22Rv1 (cell line): ENCODE measurements at regions not wholly inside any gene's neighbourhood (a gene's known extent, or its start where the extent isn't known, plus 50 kb on each side); places are given as distances from the start of the nearest gene placed in this dataset.

Experiments used
- ZFX ChIP-seq: fragments of 450-650 bp; IDR thresholded peaks from 2 replicates; pipeline ENCODE4 v1.6.1; 2017; ENCODE audit warnings: antibody characterized with exemption, borderline replicate concordance
- TF ChIP-seq, protein P1 (sequence below): fragments of 450-650 bp; IDR thresholded peaks from 2 replicates; pipeline ENCODE4 v1.5.1; 2017; ENCODE audit warnings: mild to moderate bottlenecking

DNA sequence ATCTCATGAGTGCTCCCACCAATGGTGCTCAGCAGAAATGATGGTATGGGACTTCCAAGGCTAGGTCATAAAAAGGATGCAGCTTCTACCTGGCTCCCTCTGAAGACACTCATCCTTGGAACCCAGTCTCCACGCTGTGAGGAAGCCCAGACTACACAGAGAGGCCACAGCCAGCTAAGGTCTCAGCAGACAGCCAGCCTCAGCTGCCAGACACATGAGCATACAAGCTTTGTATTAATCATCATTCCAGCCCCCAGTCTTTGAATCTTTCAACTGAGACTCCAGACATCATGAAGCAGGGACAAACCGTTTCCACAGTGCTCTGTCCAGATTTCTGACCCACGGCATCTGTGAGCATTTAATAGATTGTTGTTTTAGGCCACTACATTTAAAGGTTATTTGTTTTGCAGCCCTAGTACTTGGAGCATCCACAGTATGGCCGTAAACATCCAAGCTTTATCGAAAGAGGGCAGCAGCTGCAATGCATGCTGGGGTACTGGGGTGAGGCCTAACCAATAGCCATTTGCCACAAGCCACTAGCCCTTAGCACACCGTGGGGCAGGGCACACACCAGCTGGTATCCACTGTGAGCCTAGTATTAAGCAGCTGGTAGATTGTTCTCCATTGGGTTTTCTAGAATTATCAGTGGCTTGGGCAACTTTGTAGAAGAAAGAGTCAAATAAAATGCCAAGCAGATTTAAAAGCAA lies 449.1 kb downstream of the BCOR start:
- TF ChIP-seq, protein P1, sequence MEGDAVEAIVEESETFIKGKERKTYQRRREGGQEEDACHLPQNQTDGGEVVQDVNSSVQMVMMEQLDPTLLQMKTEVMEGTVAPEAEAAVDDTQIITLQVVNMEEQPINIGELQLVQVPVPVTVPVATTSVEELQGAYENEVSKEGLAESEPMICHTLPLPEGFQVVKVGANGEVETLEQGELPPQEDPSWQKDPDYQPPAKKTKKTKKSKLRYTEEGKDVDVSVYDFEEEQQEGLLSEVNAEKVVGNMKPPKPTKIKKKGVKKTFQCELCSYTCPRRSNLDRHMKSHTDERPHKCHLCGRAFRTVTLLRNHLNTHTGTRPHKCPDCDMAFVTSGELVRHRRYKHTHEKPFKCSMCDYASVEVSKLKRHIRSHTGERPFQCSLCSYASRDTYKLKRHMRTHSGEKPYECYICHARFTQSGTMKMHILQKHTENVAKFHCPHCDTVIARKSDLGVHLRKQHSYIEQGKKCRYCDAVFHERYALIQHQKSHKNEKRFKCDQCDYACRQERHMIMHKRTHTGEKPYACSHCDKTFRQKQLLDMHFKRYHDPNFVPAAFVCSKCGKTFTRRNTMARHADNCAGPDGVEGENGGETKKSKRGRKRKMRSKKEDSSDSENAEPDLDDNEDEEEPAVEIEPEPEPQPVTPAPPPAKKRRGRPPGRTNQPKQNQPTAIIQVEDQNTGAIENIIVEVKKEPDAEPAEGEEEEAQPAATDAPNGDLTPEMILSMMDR: no peak
- no peak for TF ChIP-seq ZFX
